PC-3 (cell line): ENCODE measurements at regions not wholly inside any gene's neighbourhood (a gene's known extent, or its start where the extent isn't known, plus 50 kb on each side); places are given as distances from the start of the nearest gene placed in this dataset.
"Not testable (repeated sequence)": the region's sequence is repeated elsewhere in the genome, so short reads cannot be mapped to it uniquely, and the experiment has no call there.

Experiments
- ATAC-seq: fragments of 200-7000 bp; cut with Tn5 transposase; 2 replicates; pipeline ENCODE4 v1.9.1; 2020; ENCODE audit warnings: mild to moderate bottlenecking, moderate library complexity
- BruUV-seq: library from RNA; stranded (reverse); fragments of 400-500 nt; replicated peaks from 2 replicates; lab custom pipeline; 2021; lab: Mats Ljungman, UMichigan
- CTCF ChIA-PET: fragments of 300-600 bp; sonication (Branson Sonifier 250); formaldehyde crosslinking; loops from one replicate; lab custom pipeline; 2022; ENCODE audit warnings: antibody characterized with exemption; lab: Charles Lee
- POLR2A ChIA-PET: fragments of 300-600 bp; sonication (Branson Sonifier 250); formaldehyde crosslinking; loops from one replicate; lab custom pipeline; 2022; ENCODE audit warnings: antibody characterized with exemption; ENCODE audit not compliant: unreplicated experiment; lab: Charles Lee
- DNase-seq: peaks from one replicate; pipeline ENCODE4 v3.0.0-alpha.2; 2015
- H2AFZ ChIP-seq: fragments of 300-600 bp; sonication (generic); 2 replicates; pipeline ENCODE4 v1.6.0; 2016; ENCODE audit warnings: antibody characterized with exemption, low read length
- H3F3A ChIP-seq: fragments of 300-600 bp; sonication (generic); one replicate; pipeline ENCODE4 v1.6.0; 2017; ENCODE audit warnings: antibody characterized with exemption, low read length, control low read depth, mild to moderate bottlenecking; ENCODE audit not compliant: unreplicated experiment
- H3K27ac ChIP-seq: fragments of 300-600 bp; sonication (generic); 2 replicates; pipeline ENCODE4 v1.5.1; 2016; ENCODE audit warnings: mild to moderate bottlenecking, low read length
- H3K27me3 ChIP-seq: fragments of 300-600 bp; sonication (generic); 2 replicates; pipeline ENCODE4 v1.6.1; 2016; ENCODE audit warnings: low read length, mixed read lengths
- H3K36me3 ChIP-seq: fragments of 300-600 bp; sonication (generic); 2 replicates; pipeline ENCODE4 v1.6.1; 2016; ENCODE audit warnings: low read depth, mixed run types, low read length, mixed read lengths
- H3K4me1 ChIP-seq: fragments of 300-600 bp; sonication (generic); 2 replicates; pipeline ENCODE4 v1.5.1; 2016; ENCODE audit warnings: low read length; ENCODE audit not compliant: insufficient read depth
- H3K4me2 ChIP-seq: fragments of 300-600 bp; sonication (generic); 2 replicates; pipeline ENCODE4 v1.6.0; 2016; ENCODE audit warnings: low read length
- H3K4me3 ChIP-seq: fragments of 300-600 bp; sonication (generic); 2 replicates; pipeline ENCODE4 v1.5.1; 2016; ENCODE audit warnings: mild to moderate bottlenecking, low read length, mixed read lengths
- H3K79me2 ChIP-seq: fragments of 300-600 bp; sonication (generic); 2 replicates; pipeline ENCODE4 v1.6.1; 2017; ENCODE audit warnings: low read length, mixed read lengths
- H3K9ac ChIP-seq: fragments of 300-600 bp; sonication (generic); 2 replicates; pipeline ENCODE4 v1.6.0; 2016; ENCODE audit warnings: mild to moderate bottlenecking, low read length
- H3K9me2 ChIP-seq: fragments of 300-600 bp; sonication (generic); replicated peaks from 2 replicates; pipeline ENCODE4 v1.6.1; 2016; ENCODE audit warnings: mixed run types, low read length, mixed read lengths
- H3K9me3 ChIP-seq: fragments of 300-600 bp; sonication (generic); 2 replicates; pipeline ENCODE4 v1.6.1; 2016; ENCODE audit warnings: low read length, mixed read lengths
- H4K20me1 ChIP-seq: fragments of 300-600 bp; sonication (generic); 2 replicates; pipeline ENCODE4 v1.6.1; 2016; ENCODE audit warnings: low read length, mixed read lengths
- EZH2 ChIP-seq: fragments of 300-600 bp; sonication (generic); IDR thresholded peaks from one replicate; pipeline ENCODE4 v1.6.1; 2017; ENCODE audit warnings: antibody characterized with exemption, mild to moderate bottlenecking, low read length; ENCODE audit not compliant: unreplicated experiment
- EZH2phosphoT487 ChIP-seq: fragments of 300-600 bp; sonication (generic); IDR thresholded peaks from 2 replicates; pipeline ENCODE4 v1.6.1; 2018; ENCODE audit warnings: mild to moderate bottlenecking, antibody characterized with exemption, low read length, borderline replicate concordance
- intact Hi-C: fragments of 100-400 bp; cut with micrococcal nuclease; formaldehyde crosslinking; loops from 2 replicates; pipeline ENCODE4 v1.9.0; 2023
- TF ChIP-seq, protein P1 (sequence below): fragments of 300-600 bp; sonication (generic); conservative IDR thresholded peaks from 2 replicates; pipeline ENCODE4 v1.5.1; 2017; ENCODE audit warnings: antibody characterized with exemption, low read depth, mild to moderate bottlenecking, low read length

DNA sequence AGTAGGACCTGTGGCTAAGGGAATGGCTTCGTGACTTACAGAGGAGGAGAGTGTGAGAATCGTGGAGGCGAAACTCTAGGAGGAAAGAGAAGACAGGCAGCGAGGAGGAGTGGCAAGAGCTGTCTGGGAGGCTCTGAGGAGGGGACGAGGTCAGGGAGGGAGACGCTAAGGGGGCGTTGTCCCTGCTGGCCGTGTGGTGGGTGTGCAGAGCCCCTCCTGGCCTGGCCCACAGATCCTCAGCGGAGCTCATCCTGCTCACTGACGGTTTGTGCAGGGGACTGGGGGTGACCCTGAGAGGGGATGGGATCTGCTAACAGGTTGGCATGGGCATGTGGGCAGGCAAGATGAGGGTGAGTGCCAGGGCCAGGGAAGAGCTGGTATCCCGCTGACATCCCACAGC is 56.5 kb upstream of the PRR5 start:
- H3F3A ChIP-seq, result no peaks in the 10 kb centered on the region
- BruUV-seq, result no TSS peak
- no peak overlapping the region for H3K4me2 ChIP-seq
- no peak overlapping the region for H3K4me3 ChIP-seq
- H4K20me1 ChIP-seq, result no peaks in the 10 kb centered on the region
- H3K9me3 ChIP-seq, result no peaks in the 10 kb centered on the region
- H3K27ac ChIP-seq, result no peak overlapping the region
- no peaks in the 10 kb centered on the region for H3K36me3 ChIP-seq
- ATAC-seq, result no peak
- TF ChIP-seq EZH2 (no peak), EZH2phosphoT487 (no peak)
- TF ChIP-seq, protein P1, sequence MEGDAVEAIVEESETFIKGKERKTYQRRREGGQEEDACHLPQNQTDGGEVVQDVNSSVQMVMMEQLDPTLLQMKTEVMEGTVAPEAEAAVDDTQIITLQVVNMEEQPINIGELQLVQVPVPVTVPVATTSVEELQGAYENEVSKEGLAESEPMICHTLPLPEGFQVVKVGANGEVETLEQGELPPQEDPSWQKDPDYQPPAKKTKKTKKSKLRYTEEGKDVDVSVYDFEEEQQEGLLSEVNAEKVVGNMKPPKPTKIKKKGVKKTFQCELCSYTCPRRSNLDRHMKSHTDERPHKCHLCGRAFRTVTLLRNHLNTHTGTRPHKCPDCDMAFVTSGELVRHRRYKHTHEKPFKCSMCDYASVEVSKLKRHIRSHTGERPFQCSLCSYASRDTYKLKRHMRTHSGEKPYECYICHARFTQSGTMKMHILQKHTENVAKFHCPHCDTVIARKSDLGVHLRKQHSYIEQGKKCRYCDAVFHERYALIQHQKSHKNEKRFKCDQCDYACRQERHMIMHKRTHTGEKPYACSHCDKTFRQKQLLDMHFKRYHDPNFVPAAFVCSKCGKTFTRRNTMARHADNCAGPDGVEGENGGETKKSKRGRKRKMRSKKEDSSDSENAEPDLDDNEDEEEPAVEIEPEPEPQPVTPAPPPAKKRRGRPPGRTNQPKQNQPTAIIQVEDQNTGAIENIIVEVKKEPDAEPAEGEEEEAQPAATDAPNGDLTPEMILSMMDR, result no peak
- H3K79me2 ChIP-seq, result no peaks in the 10 kb centered on the region
- intact Hi-C loops, result no loop called here
- CTCF ChIA-PET, result no interaction called here
- no peak overlapping the region for H2AFZ ChIP-seq
- no peaks in the 10 kb centered on the region for H3K9me2 ChIP-seq
- POLR2A ChIA-PET, result no interaction called here
- no peak overlapping the region for H3K9ac ChIP-seq
- no peak for DNase-seq
- peaks cover 7% of the 10 kb centered on the region for H3K27me3 ChIP-seq
- no peaks in the 10 kb centered on the region for H3K4me1 ChIP-seq

DNA sequence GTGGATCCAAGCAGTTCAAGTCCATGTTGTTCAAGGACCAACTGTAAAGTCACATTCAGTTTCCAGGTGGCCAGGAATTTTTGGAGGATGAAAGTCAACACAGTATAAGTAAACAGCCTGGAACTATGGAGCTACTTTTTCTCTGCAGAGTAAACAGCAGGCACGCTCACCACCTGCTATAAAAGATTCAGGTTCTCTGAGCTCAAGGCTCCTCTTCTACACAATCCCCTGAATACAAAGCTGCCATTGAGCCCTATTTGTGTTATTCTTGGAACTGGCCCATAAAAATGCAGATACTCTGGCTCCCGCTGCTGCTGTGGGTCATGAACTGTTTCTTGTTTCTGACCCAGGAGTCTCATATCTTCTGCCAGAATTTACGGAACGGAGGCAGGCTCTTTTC is 56.9 kb upstream of the PRR5 start:
- H3K9ac ChIP-seq, result no peak overlapping the region
- H3K79me2 ChIP-seq, result no peaks in the 10 kb centered on the region
- H3F3A ChIP-seq, result no peaks in the 10 kb centered on the region
- intact Hi-C loops, result no loop called here
- DNase-seq (no peak), ATAC-seq (no peak)
- CTCF ChIA-PET, result no interaction called here
- no peaks in the 10 kb centered on the region for H4K20me1 ChIP-seq
- no peaks in the 10 kb centered on the region for H3K4me1 ChIP-seq
- no TSS peak for BruUV-seq
- no peak overlapping the region for H3K4me3 ChIP-seq
- no peaks in the 10 kb centered on the region for H3K9me3 ChIP-seq
- no peak overlapping the region for H3K4me2 ChIP-seq
- TF ChIP-seq EZH2 (no peak), EZH2phosphoT487 (no peak)
- TF ChIP-seq, protein P1, result no peak
- POLR2A ChIA-PET, result no interaction called here
- H3K36me3 ChIP-seq, result no peaks in the 10 kb centered on the region
- H3K27me3 ChIP-seq, result peaks cover 2% of the 10 kb centered on the region
- no peak overlapping the region for H2AFZ ChIP-seq
- H3K9me2 ChIP-seq, result no peaks in the 10 kb centered on the region
- no peak overlapping the region for H3K27ac ChIP-seq

DNA sequence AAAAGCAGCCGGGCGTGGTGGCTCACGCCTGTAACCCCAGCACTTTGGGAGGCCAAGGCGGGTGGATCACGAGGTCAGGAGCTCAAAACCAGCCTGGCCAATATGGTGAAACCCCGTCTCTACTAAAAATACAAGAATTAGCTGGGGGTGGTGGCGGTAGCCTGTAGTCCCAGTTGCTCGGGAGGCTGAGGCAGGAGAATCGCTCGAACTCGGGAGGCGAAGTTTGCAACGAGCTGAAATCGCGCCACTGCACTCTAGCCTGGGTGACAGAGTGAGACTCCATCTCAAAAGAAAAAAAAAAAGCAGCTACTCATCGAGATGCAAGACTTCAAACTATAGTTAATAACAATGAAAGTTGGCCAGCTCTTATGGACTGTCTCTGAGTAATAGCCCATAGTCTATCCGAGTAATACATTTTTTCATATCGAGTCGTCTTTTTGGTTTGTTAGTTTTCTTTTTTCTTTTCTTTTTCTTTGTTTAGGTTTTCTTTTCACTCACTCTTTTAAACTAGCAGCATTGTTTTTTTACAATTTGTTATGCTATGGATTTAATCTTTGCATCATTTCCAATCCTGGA is 58.4 kb upstream of the PRR5 start:
- H3K36me3 ChIP-seq, BruUV-seq, ATAC-seq, H3K27ac ChIP-seq, H3F3A ChIP-seq, H3K4me1 ChIP-seq, intact Hi-C loops, DNase-seq, POLR2A ChIA-PET, CTCF ChIA-PET, H3K4me3 ChIP-seq, H3K4me2 ChIP-seq, H3K9me2 ChIP-seq, H3K9me3 ChIP-seq, H3K79me2 ChIP-seq, H3K27me3 ChIP-seq, H2AFZ ChIP-seq, H4K20me1 ChIP-seq, H3K9ac ChIP-seq: not testable (repeated sequence)
